ENCODE measurements at regions not wholly inside any gene's neighbourhood (a gene's known extent, or its start where the extent isn't known, plus 50 kb on each side); places are given as distances from the start of the nearest gene placed in this dataset.

DNA sequence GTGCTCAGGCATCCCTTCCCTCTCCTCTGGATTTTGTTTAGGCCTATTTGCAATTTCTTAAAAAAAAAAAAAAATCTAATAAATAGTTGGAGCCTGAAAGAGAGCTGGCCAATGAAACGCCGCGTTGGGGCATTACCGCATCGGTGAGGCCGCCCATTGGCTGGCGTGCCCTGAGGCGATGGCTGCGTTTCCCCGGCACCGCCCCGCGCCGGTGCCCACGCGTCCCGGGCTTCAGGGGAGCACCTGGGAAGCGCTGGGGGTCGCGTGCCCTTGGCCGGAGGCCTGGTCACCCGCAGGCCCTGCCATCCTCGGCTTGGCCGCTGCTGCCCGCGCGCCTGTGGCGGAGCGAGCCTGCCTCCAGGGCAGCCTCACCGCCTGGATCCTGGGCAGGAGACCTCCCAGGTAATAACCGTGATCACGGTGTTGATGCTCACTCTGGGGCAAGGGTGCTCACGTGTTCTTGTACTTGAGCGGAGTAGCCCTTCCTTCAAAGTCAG is 155.4 kb downstream of the NRN1 start:
- H3K4me3 ChIP-seq (ENCODE audit: low read depth, low read length), result no peak overlapping the region
- TF ChIP-seq CTCF (IDR thresholded peaks at IDR 0.05; ENCODE audit: insufficient read depth, low read length), result no peak
- no peak for DNase-seq (ENCODE audit: low read depth)

GRCh38 chr6:5850848-5851255 is 155.9 kb downstream of the NRN1 start:
- no peak for DNase-seq (ENCODE audit: low read depth)
- no peak overlapping the region for H3K4me3 ChIP-seq (ENCODE audit: low read depth, low read length)

GRCh38 chr6:5846889-5847288 is 159.8 kb downstream of the NRN1 start:
- no peak overlapping the region for H3K4me3 ChIP-seq (ENCODE audit: low read depth, low read length)
- no peak for TF ChIP-seq CTCF (IDR thresholded peaks at IDR 0.05; ENCODE audit: insufficient read depth, low read length)
- DNase-seq (ENCODE audit: low read depth), result no peak

More at GRCh38 chr6:5850848-5851255, 155.9 kb downstream of the NRN1 start:
- no peak for TF ChIP-seq CTCF (IDR thresholded peaks at IDR 0.05; ENCODE audit: insufficient read depth, low read length)

DNA sequence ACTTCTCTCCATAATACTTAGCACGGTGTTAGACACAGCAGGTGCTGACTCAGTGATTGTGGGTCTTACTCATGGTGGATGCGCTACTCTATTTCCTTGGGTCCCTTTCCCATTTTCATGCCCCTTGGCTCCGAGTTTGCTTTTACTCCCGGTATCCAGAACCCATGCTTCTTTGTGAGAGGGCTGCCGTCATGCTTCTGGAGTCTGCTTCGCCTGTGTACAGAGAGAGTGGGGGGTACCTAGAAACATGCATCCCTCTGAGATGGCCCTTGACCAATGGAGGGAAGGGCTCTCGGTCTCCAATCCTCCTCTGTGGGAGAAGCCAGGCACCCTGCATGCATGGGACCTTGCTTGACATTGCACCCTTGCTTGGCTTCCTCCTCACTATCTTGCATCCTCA is 160.4 kb downstream of the NRN1 start:
- no peak overlapping the region for H3K4me3 ChIP-seq (ENCODE audit: low read depth, low read length)
- TF ChIP-seq CTCF (IDR thresholded peaks at IDR 0.05; ENCODE audit: insufficient read depth, low read length), result no peak
- no peak for DNase-seq (ENCODE audit: low read depth)

- H3K4me3 ChIP-seq (ENCODE audit: low read depth, low read length), result no peak overlapping the region
- TF ChIP-seq CTCF (IDR thresholded peaks at IDR 0.05; ENCODE audit: insufficient read depth, low read length), result no peak
These were observed 163.6 kb downstream of the NRN1 start for GRCh38 chr6:5843078-5843477.

DNA sequence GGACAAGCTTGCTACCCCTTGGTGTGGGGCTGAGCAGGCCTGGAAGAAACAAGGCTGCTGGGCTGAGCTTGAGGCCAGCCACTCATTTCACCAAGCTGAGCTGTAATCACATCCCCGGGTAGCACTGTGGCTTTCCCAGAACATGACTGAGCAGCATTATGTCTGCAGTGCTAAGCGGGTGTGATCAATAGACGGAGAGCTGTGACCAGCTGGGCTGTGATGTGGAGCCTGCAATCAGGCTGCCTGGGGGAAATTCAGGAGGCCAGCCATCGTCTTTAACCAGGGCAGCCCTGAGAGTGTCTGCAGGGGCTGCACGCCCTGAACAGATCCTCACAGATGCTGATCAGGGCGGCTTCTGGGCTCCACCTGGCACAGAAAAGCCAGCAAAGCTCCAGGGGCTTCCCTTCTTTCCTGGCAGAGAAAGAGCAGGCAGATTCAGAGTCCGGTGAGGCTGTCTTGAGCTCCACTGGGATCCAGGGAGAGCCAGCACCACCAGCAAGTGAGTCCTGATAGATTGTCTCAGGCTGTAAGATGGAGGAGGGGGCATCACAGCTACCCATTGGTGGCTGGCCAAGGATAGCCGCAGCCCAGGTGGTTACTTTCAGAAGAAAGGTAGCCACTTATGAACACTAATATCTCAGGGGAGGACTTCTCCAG is 165.9 kb downstream of the NRN1 start:
- DNase-seq (ENCODE audit: low read depth), result no peak
- TF ChIP-seq CTCF (IDR thresholded peaks at IDR 0.05; ENCODE audit: insufficient read depth, low read length), result no peak
- H3K4me3 ChIP-seq (ENCODE audit: low read depth, low read length), result no peak overlapping the region

More at GRCh38 chr6:5843078-5843477, 163.6 kb downstream of the NRN1 start:
- no peak for DNase-seq (ENCODE audit: low read depth)

Data from fibroblast of the aortic adventitia (primary cell).